Uterus (tissue), 2 donors: ENCODE measurements at regions not wholly inside any gene's neighbourhood (a gene's known extent, or its start where the extent isn't known, plus 50 kb on each side); places are given as distances from the start of the nearest gene placed in this dataset.

Experiments used
- CTCF ChIP-seq, 4 experiments: fragments of 200-600 bp in 2 of 4; fragments of 450-650 bp in 2 of 4; sonication (generic) in 2 of 4; IDR thresholded peaks; one replicate each; pipeline ENCODE4 v1.5.1; 2016 to 2019; ENCODE audit warnings: antibody characterized with exemption in 4 of 4, mild to moderate bottlenecking in 2 of 4, moderate library complexity in 1 of 4
- POLR2A ChIP-seq, 2 donors: fragments of 450-650 bp; IDR thresholded peaks; one replicate each; pipeline ENCODE4 v1.6.1; 2016; ENCODE audit warnings: antibody characterized with exemption in 2 of 2, mild to moderate bottlenecking in 1 of 2, moderate library complexity in 1 of 2

- TF ChIP-seq CTCF (IDR thresholded peaks at IDR 0.05) (no peak), POLR2A (IDR thresholded peaks at IDR 0.05) (no peak)
These were observed 76.7 kb upstream of the RUNX3 start for GRCh38 chr1:25006770-25007169.
